HG03354 (cell line): ENCODE measurements at regions not wholly inside any gene's neighbourhood (a gene's known extent, or its start where the extent isn't known, plus 50 kb on each side); places are given as distances from the start of the nearest gene placed in this dataset.

Experiments
- ATAC-seq: cut with Tn5 transposase; IDR thresholded peaks from one replicate; pipeline ENCODE4 v1.9.1; 2021; ENCODE audit warnings: mild to moderate bottlenecking; ENCODE audit not compliant: unreplicated experiment, poor library complexity, severe bottlenecking

- ATAC-seq: no peak
Measured at GRCh38 chr5:54927097-54927746, 58.2 kb downstream of the ESM1 start.

- no peak for ATAC-seq
Measured at GRCh38 chr5:54924487-54924886, 60.9 kb downstream of the ESM1 start.

GRCh38 chr5:54917323-54917722, 68.1 kb downstream of the ESM1 start:
- ATAC-seq: no peak

- no peak for ATAC-seq
Measured at GRCh38 chr5:54915466-54916027, 69.8 kb downstream of the ESM1 start.

GRCh38 chr5:54912021-54912420, 73.4 kb downstream of the ESM1 start:
- ATAC-seq: no peak

- ATAC-seq: no peak
Measured at GRCh38 chr5:54909911-54910870, 75.2 kb downstream of the ESM1 start.

GRCh38 chr5:54908774-54909525, 76.4 kb downstream of the ESM1 start:
- ATAC-seq: no peak

- no peak for ATAC-seq
Measured at GRCh38 chr5:54905942-54906537, 79.4 kb downstream of the ESM1 start.

GRCh38 chr5:54905246-54905795, 80.1 kb downstream of the ESM1 start:
- ATAC-seq: no peak

- ATAC-seq: no peak
Measured at GRCh38 chr5:54904425-54904824, 81.0 kb downstream of the ESM1 start.

- ATAC-seq: peak; percentile 100
Measured at GRCh38 chr5:54902791-54903473, 82.5 kb downstream of the ESM1 start.

GRCh38 chr5:54900984-54901725, 84.2 kb downstream of the ESM1 start:
- ATAC-seq: no peak

- ATAC-seq: no peak
Measured at GRCh38 chr5:54897001-54897400, 88.4 kb downstream of the ESM1 start.

GRCh38 chr5:54895816-54896341, 89.5 kb downstream of the ESM1 start:
- ATAC-seq: no peak

- ATAC-seq: no peak
Measured at GRCh38 chr5:54894957-54895815, 90.2 kb downstream of the ESM1 start.

GRCh38 chr5:54889826-54890225, 95.6 kb downstream of the ESM1 start:
- no peak for ATAC-seq

GRCh38 chr5:54887663-54888062, 97.7 kb downstream of the ESM1 start:
- ATAC-seq: no peak
